GM23338 (cell line): ENCODE measurements at regions not wholly inside any gene's neighbourhood (a gene's known extent, or its start where the extent isn't known, plus 50 kb on each side); places are given as distances from the start of the nearest gene placed in this dataset.

ENCODE experiments used
- ATAC-seq: fragments of 200-7000 bp; cut with Tn5 transposase; 3 replicates; pipeline ENCODE4 v1.9.1; 2020
- DNase-seq: peaks from one replicate; pipeline ENCODE4 v3.0.0-alpha.2; 2015; ENCODE audit warnings: low spot score
- H2AFZ ChIP-seq: fragments of 200-600 bp; sonication (generic); 2 replicates; pipeline ENCODE4 v1.8.0; 2016; ENCODE audit warnings: antibody characterized with exemption, mild to moderate bottlenecking, moderate library complexity
- H3F3A ChIP-seq: fragments of 200-600 bp; sonication (generic); replicated peaks from 2 replicates; pipeline ENCODE4 v1.8.0; 2017; ENCODE audit warnings: antibody characterized with exemption, mixed run types, low read depth
- H3K27ac ChIP-seq: fragments of 200-600 bp; sonication (generic); 2 replicates; pipeline ENCODE4 v1.6.1; 2016; ENCODE audit warnings: low read depth
- H3K27me3 ChIP-seq: fragments of 200-600 bp; sonication (generic); 2 replicates; pipeline ENCODE4 v1.8.0; 2016; ENCODE audit warnings: mild to moderate bottlenecking, mixed run types, moderate library complexity; ENCODE audit not compliant: insufficient read depth
- H3K36me3 ChIP-seq: fragments of 200-600 bp; sonication (generic); 2 replicates; pipeline ENCODE4 v1.8.0; 2016; ENCODE audit warnings: mild to moderate bottlenecking; ENCODE audit not compliant: insufficient read depth
- H3K4me1 ChIP-seq: fragments of 200-600 bp; sonication (generic); 2 replicates; pipeline ENCODE4 v1.8.0; 2016; ENCODE audit warnings: mild to moderate bottlenecking, moderate library complexity; ENCODE audit not compliant: insufficient read depth
- H3K4me2 ChIP-seq: fragments of 200-600 bp; sonication (generic); 2 replicates; pipeline ENCODE4 v1.7.1; 2017; ENCODE audit warnings: mixed run types
- H3K4me3 ChIP-seq: fragments of 200-600 bp; sonication (generic); 2 replicates; pipeline ENCODE4 v1.6.1; 2016; ENCODE audit warnings: mixed run types
- H3K79me2 ChIP-seq: fragments of 200-600 bp; sonication (generic); replicated peaks from 2 replicates; pipeline ENCODE4 v1.8.0; 2017; ENCODE audit warnings: mild to moderate bottlenecking; ENCODE audit not compliant: insufficient read depth
- H3K9me2 ChIP-seq: fragments of 200-600 bp; sonication (generic); 2 replicates; pipeline ENCODE4 v1.8.0; 2017; ENCODE audit not compliant: insufficient read depth
- H4K20me1 ChIP-seq: fragments of 200-600 bp; sonication (generic); replicated peaks from 2 replicates; pipeline ENCODE4 v1.8.0; 2017; ENCODE audit warnings: mild to moderate bottlenecking; ENCODE audit not compliant: insufficient read depth
- H3K27ac Mint-ChIP-seq: 2 replicates; pipeline ENCODE4 v1.8.0; 2020; ENCODE audit warnings: inconsistent platforms, mild to moderate bottlenecking, moderate library complexity, mixed read lengths
- H3K27me3 Mint-ChIP-seq: 3 replicates; pipeline ENCODE4 v1.8.0; 2022; ENCODE audit warnings: low read depth, mild to moderate bottlenecking, moderate library complexity, mixed read lengths, inconsistent platforms; ENCODE audit not compliant: insufficient read depth, poor library complexity
- H3K36me3 Mint-ChIP-seq: 3 replicates; pipeline ENCODE4 v1.8.0; 2021; ENCODE audit warnings: low read depth, mild to moderate bottlenecking, inconsistent platforms, moderate library complexity, mixed read lengths
- H3K4me1 Mint-ChIP-seq: 3 replicates; pipeline ENCODE4 v1.8.0; 2020; ENCODE audit warnings: mild to moderate bottlenecking, inconsistent platforms, mixed read lengths
- H3K4me3 Mint-ChIP-seq: 3 replicates; pipeline ENCODE4 v1.8.0; 2021; ENCODE audit warnings: moderate library complexity, mild to moderate bottlenecking, inconsistent platforms, mixed read lengths
- H3K9me3 Mint-ChIP-seq: 3 replicates; pipeline ENCODE4 v1.8.0; 2020; ENCODE audit warnings: moderate library complexity, mild to moderate bottlenecking, inconsistent platforms, mixed read lengths
- CREB1 ChIP-seq: fragments of 250-450 bp; sonication (Bioruptor Pico); IDR thresholded peaks from 2 replicates; pipeline ENCODE4 v1.5.0; 2020; ENCODE audit warnings: low read depth, mild to moderate bottlenecking, moderate library complexity
- CTCF ChIP-seq, 2 experiments: fragments of 200-600 bp in 1 of 2; sonication (generic) in 1 of 2; conservative IDR thresholded peaks; 2 replicates each; pipeline versions ENCODE4 v1.5.1 to v1.6.1; 2016 to 2017; ENCODE audit warnings: antibody characterized with exemption in 2 of 2, low read depth in 2 of 2, mild to moderate bottlenecking in 2 of 2, moderate library complexity in 1 of 2
- ETS1 ChIP-seq: IDR thresholded peaks from 2 replicates; pipeline ENCODE4 v1.6.1; 2016; ENCODE audit warnings: antibody characterized with exemption
- EZH2phosphoT487 ChIP-seq: fragments of 200-600 bp; sonication (generic); IDR thresholded peaks from one replicate; pipeline ENCODE4 v1.8.1; 2018; ENCODE audit warnings: antibody characterized with exemption; ENCODE audit not compliant: unreplicated experiment
- NANOG ChIP-seq: IDR thresholded peaks from 2 replicates; pipeline ENCODE4 v1.6.1; 2016; ENCODE audit warnings: antibody characterized with exemption, borderline replicate concordance
- REST ChIP-seq: IDR thresholded peaks from one replicate; pipeline ENCODE4 v1.6.1; 2018; ENCODE audit warnings: antibody characterized with exemption; ENCODE audit not compliant: unreplicated experiment
- STAT1 ChIP-seq: IDR thresholded peaks from one replicate; pipeline ENCODE4 v1.6.1; 2016; ENCODE audit warnings: antibody characterized with exemption; ENCODE audit not compliant: unreplicated experiment
- ZNF331 ChIP-seq: fragments of 250-450 bp; sonication (Bioruptor Pico); IDR thresholded peaks from 2 replicates; pipeline ENCODE4 v1.5.0; 2020; ENCODE audit warnings: low read depth, mild to moderate bottlenecking, moderate library complexity

- DNase-seq (no peak), ATAC-seq (no peak)
- Histone ChIP-seq H4K20me1 (no peaks in the 10 kb centered on the region), H2AFZ (no peak overlapping the region), H3K4me3 (no peak overlapping the region), H3K79me2 (no peaks in the 10 kb centered on the region), H3K4me1 (no peaks in the 10 kb centered on the region), H3F3A (no peaks in the 10 kb centered on the region), H3K36me3 (no peaks in the 10 kb centered on the region), H3K27ac (no peak overlapping the region), H3K9me2 (0 out of 2 replicates have a peak, but pooled peaks cover 5% of the 10 kb centered on the region), H3K27me3 (no peaks in the 10 kb centered on the region), H3K4me2 (no peak overlapping the region)
- Mint-ChIP-seq H3K4me3 (no peak overlapping the region), H3K4me1 (no peaks in the 10 kb centered on the region), H3K36me3 (no peaks in the 10 kb centered on the region; the same call in 2 of the 3 replicates), H3K27ac (no peak overlapping the region), H3K9me3 (peaks cover 12% of the 10 kb centered on the region), H3K27me3 (no peaks in the 10 kb centered on the region)
- TF ChIP-seq NANOG: no peak
- no peak for TF ChIP-seq STAT1
- no peak for TF ChIP-seq CTCF (conservative IDR thresholded peaks at IDR 0.05; ENCODE audit: low read depth in 2 of 2)
- TF ChIP-seq REST: no peak
- TF ChIP-seq ETS1: no peak
- TF ChIP-seq CREB1 (CRISPR knock-in tag): no peak
- TF ChIP-seq EZH2phosphoT487: no peak
Measured at GRCh38 chr2:163312713-163313112, 423.1 kb downstream of the FIGN start.

- H3K4me3 Mint-ChIP-seq: no peak overlapping the region
- DNase-seq: no peak
- no peak overlapping the region for H3K4me2 ChIP-seq
- no peaks in the 10 kb centered on the region for H3K9me2 ChIP-seq
- H3K36me3 ChIP-seq: 0 out of 2 replicates have a peak, but pooled peaks cover 5% of the 10 kb centered on the region
- H3K27ac ChIP-seq: no peak overlapping the region
- H3K27ac Mint-ChIP-seq: no peak overlapping the region
- no peaks in the 10 kb centered on the region for H3K4me1 Mint-ChIP-seq
- H4K20me1 ChIP-seq: no peaks in the 10 kb centered on the region
- H3F3A ChIP-seq: no peaks in the 10 kb centered on the region
- no peak for ATAC-seq
- H2AFZ ChIP-seq: no peak overlapping the region
- H3K79me2 ChIP-seq: no peaks in the 10 kb centered on the region
- peaks cover 29% of the 10 kb centered on the region for H3K9me3 Mint-ChIP-seq
- no peaks in the 10 kb centered on the region for H3K27me3 ChIP-seq
- H3K4me3 ChIP-seq: no peak overlapping the region
- no peaks in the 10 kb centered on the region for H3K4me1 ChIP-seq
- H3K36me3 Mint-ChIP-seq: peaks cover 18% of the 10 kb centered on the region
- H3K27me3 Mint-ChIP-seq: no peaks in the 10 kb centered on the region
- TF ChIP-seq ETS1 (no peak), EZH2phosphoT487 (no peak), ZNF331 (CRISPR knock-in tag) (no peak)
Measured at GRCh38 chr2:163306647-163307046, 429.2 kb downstream of the FIGN start.
